ENCODE measurements at regions not wholly inside any gene's neighbourhood (a gene's known extent, or its start where the extent isn't known, plus 50 kb on each side); places are given as distances from the start of the nearest gene placed in this dataset.

- TF ChIP-seq CTCF (IDR thresholded peaks at IDR 0.05), result no peak
- no peak for TF ChIP-seq EP300 (IDR thresholded peaks at IDR 0.05)
- no peak for TF ChIP-seq POLR2A (IDR thresholded peaks at IDR 0.05)
These were observed 132.4 kb downstream of the CDH26 start for GRCh38 chr20:60090631-60091030.
